ENCODE measurements at regions not wholly inside any gene's neighbourhood (a gene's known extent, or its start where the extent isn't known, plus 50 kb on each side); places are given as distances from the start of the nearest gene placed in this dataset.

- no TSS peak for BruUV-seq (replicated peaks)
- intact Hi-C loops (cut with micrococcal nuclease; ENCODE audit: unreplicated experiment) = no loop called here
- no peaks in the 10 kb centered on the region for H3K9me3 ChIP-seq (ENCODE audit: control insufficient read depth, insufficient read depth, low read depth, low read length)
Observed at GRCh38 chr18:47683774-47684173, 246.7 kb downstream of the SMAD2 start.

DNA sequence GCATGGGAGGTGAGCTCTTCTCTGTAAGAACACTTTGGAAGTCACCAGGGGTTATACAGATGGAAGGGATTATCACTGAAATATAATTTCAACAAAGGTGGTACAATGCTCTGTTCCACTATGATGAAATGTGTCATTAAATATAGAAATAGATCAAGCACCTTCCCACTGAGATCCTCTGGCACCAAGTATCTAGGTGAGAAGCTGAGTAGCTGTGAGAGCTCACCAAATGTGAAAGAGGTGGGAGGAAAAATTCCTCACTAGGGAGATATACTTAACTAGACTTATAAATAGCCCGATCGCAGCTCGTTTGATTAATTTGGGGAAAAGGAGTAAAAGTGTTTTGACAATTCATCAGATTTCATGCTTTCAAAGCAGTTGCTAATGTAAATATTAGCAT is 247.6 kb downstream of the SMAD2 start:
- Histone ChIP-seq H3K36me3 (ENCODE audit: control insufficient read depth, insufficient read depth, low read length) (no peaks in the 10 kb centered on the region), H3K4me1 (ENCODE audit: control insufficient read depth, insufficient read depth, low read length) (no peaks in the 10 kb centered on the region), H3K4me3 (ENCODE audit: low read depth in 2 of 2, low read length in 2 of 2) (no peak overlapping the region), H3K9me3 (ENCODE audit: control insufficient read depth, insufficient read depth, low read depth, low read length) (no peaks in the 10 kb centered on the region), H3K27ac (ENCODE audit: low read length) (no peak overlapping the region), H3K27me3 (ENCODE audit: control insufficient read depth, insufficient read depth, low read length) (no peaks in the 10 kb centered on the region)
- TF ChIP-seq REST (IDR thresholded peaks at IDR 0.05; ENCODE audit: insufficient read depth in 1 of 2, low read depth in 2 of 2, low read length in 1 of 2) = no peak
- TF ChIP-seq CTCF (IDR thresholded peaks at IDR 0.05) = no peak
- no peak for TF ChIP-seq SIN3A (IDR thresholded peaks at IDR 0.05; ENCODE audit: borderline replicate concordance, insufficient read depth, low read depth, low read length)
- TF ChIP-seq POLR2AphosphoS5 (IDR thresholded peaks at IDR 0.05; ENCODE audit: low read depth, low read length) = no peak
- TF ChIP-seq TCF7L2 (IDR thresholded peaks at IDR 0.05; ENCODE audit: low read depth, low read length) = no peak
- ATAC-seq (no peak), DNase-seq (ENCODE audit: low read depth, low spot score) (no peak)
- ChIA-PET CTCF (interaction anchor here (0.6 kb wide), 1 partner anchor 397 kb away, joined by 3 read pairs; no protein-coding TSS in a partner anchor), POLR2A (no interaction called here)
- intact Hi-C loops (cut with micrococcal nuclease; ENCODE audit: unreplicated experiment) (no loop called here), in situ Hi-C loops (cut with HindIII; ENCODE audit: low pct_unique_long_range_greater_than_20kb, low sequenced_read_pairs) (no loop called here)
- no TSS peak for BruUV-seq (replicated peaks)

More at GRCh38 chr18:47683774-47684173, 246.7 kb downstream of the SMAD2 start:
- no peaks in the 10 kb centered on the region for H3K4me1 ChIP-seq (ENCODE audit: control insufficient read depth, insufficient read depth, low read length)
- H3K4me3 ChIP-seq (ENCODE audit: low read depth in 2 of 2, low read length in 2 of 2) = no peak overlapping the region
- no peaks in the 10 kb centered on the region for H3K27me3 ChIP-seq (ENCODE audit: control insufficient read depth, insufficient read depth, low read length)
- TF ChIP-seq REST (IDR thresholded peaks at IDR 0.05; ENCODE audit: insufficient read depth in 1 of 2, low read depth in 2 of 2, low read length in 1 of 2) (no peak), CTCF (IDR thresholded peaks at IDR 0.05) (no peak), SIN3A (IDR thresholded peaks at IDR 0.05; ENCODE audit: borderline replicate concordance, insufficient read depth, low read depth, low read length) (no peak), TCF7L2 (IDR thresholded peaks at IDR 0.05; ENCODE audit: low read depth, low read length) (no peak), POLR2AphosphoS5 (IDR thresholded peaks at IDR 0.05; ENCODE audit: low read depth, low read length) (no peak)
- H3K27ac ChIP-seq (ENCODE audit: low read length) = no peak overlapping the region
- no peaks in the 10 kb centered on the region for H3K36me3 ChIP-seq (ENCODE audit: control insufficient read depth, insufficient read depth, low read length)
- POLR2A ChIA-PET = no interaction called here
- in situ Hi-C loops (cut with HindIII; ENCODE audit: low pct_unique_long_range_greater_than_20kb, low sequenced_read_pairs) = no loop called here
- ATAC-seq (no peak), DNase-seq (ENCODE audit: low read depth, low spot score) (no peak)
- CTCF ChIA-PET = no interaction called here

All from Panc1 (cell line).